ENCODE measurements at regions not wholly inside any gene's neighbourhood (a gene's known extent, or its start where the extent isn't known, plus 50 kb on each side); places are given as distances from the start of the nearest gene placed in this dataset.

GRCh38 chr13:104315606-104316005 is 1249.4 kb upstream of the SLC10A2 start:
- no peak for DNase-seq
- Histone ChIP-seq H3K27me3 (no peaks in the 10 kb centered on the region), H3K4me3 (no peak overlapping the region), H3K4me1 (replicated peaks in 1 of 2) (no peaks in the 10 kb centered on the region), H3K27ac (no peak overlapping the region), H3K9me3 (replicated peaks in 1 of 3) (no peaks in the 10 kb centered on the region), H3K36me3 (replicated peaks in 1 of 2) (no peaks in the 10 kb centered on the region)
- 72 to 85% (median 75%) methylated on average over 3 of the region's 3 CpGs for WGBS, 4 donors
- intact Hi-C loops (cut with DNase I): no loop called here
- TF ChIP-seq POLR2A (IDR thresholded peaks at IDR 0.05): no peak
- TF ChIP-seq, protein P1, sequence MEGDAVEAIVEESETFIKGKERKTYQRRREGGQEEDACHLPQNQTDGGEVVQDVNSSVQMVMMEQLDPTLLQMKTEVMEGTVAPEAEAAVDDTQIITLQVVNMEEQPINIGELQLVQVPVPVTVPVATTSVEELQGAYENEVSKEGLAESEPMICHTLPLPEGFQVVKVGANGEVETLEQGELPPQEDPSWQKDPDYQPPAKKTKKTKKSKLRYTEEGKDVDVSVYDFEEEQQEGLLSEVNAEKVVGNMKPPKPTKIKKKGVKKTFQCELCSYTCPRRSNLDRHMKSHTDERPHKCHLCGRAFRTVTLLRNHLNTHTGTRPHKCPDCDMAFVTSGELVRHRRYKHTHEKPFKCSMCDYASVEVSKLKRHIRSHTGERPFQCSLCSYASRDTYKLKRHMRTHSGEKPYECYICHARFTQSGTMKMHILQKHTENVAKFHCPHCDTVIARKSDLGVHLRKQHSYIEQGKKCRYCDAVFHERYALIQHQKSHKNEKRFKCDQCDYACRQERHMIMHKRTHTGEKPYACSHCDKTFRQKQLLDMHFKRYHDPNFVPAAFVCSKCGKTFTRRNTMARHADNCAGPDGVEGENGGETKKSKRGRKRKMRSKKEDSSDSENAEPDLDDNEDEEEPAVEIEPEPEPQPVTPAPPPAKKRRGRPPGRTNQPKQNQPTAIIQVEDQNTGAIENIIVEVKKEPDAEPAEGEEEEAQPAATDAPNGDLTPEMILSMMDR (IDR thresholded peaks at IDR 0.05): no peak

DNA sequence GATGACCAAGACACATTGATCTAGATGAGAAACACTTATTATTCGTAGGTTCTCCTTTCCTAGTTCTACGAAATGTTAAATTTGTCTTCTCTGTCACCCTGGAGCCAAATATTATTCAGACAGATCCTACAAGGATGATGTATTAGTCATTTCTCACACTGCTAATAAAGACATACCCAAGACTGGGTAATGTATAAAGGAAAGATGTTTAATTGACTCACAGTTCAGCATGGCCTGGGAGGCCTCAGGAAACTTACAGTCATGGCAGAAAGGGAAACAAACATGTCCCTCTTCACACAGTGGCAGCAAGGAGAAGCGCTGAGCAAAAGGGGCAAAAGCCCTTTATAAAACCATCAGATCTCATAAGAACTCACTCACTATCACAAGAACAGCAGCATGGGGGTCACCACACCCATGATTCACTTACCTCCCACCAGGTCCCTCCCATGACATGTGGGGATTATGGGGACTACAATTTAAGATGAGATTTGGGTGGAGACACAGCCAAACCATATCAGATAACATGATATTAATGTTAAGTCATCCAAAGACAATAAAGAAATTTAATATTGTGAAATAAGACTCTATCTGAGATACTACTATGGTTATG is 1248.8 kb upstream of the SLC10A2 start:
- no peaks in the 10 kb centered on the region for H3K4me1 ChIP-seq (replicated peaks in 1 of 2)
- H3K27ac ChIP-seq: no peak overlapping the region
- no peak overlapping the region for H3K4me3 ChIP-seq
- H3K27me3 ChIP-seq: no peaks in the 10 kb centered on the region
- 83 to 88% (median 86%) methylated on average over 3 of the region's 3 CpGs for WGBS, 4 donors
- TF ChIP-seq, protein P1 (IDR thresholded peaks at IDR 0.05): no peak
- no peaks in the 10 kb centered on the region for H3K36me3 ChIP-seq (replicated peaks in 1 of 2)
- H3K9me3 ChIP-seq (replicated peaks in 1 of 3): no peaks in the 10 kb centered on the region
- intact Hi-C loops (cut with DNase I): no loop called here
- no peak for DNase-seq

DNA sequence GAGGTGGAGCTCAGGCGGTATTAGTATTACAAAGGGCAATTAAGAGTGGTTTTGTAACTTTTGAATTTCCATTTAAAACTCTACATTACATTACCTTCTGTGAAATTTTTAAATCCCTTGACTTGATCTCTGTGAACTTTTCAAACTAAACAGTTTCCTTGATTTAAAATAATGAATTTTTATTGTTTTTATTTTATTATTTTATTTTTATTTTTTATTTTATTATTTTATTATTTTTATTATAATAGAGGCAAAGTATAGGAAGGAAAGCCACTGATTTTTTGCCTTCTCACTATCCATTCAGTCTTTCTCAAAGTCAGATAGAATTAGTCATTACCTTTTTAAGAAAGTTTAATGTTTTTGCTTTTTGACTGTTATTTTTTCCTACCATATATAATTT is 1248.1 kb upstream of the SLC10A2 start:
- no peak for TF ChIP-seq POLR2A (IDR thresholded peaks at IDR 0.05)
- TF ChIP-seq, protein P1 (IDR thresholded peaks at IDR 0.05): no peak
- Histone ChIP-seq H3K4me1 (replicated peaks in 1 of 2) (no peaks in the 10 kb centered on the region), H3K9me3 (replicated peaks in 1 of 3) (no peaks in the 10 kb centered on the region), H3K4me3 (no peak overlapping the region), H3K36me3 (replicated peaks in 1 of 2) (no peaks in the 10 kb centered on the region), H3K27ac (no peak overlapping the region), H3K27me3 (no peaks in the 10 kb centered on the region)
- intact Hi-C loops (cut with DNase I): no loop called here
- DNase-seq: no peak
- WGBS, 4 donors: 83 to 93% (median 84%) methylated on average over 1 of the region's 1 CpG

DNA sequence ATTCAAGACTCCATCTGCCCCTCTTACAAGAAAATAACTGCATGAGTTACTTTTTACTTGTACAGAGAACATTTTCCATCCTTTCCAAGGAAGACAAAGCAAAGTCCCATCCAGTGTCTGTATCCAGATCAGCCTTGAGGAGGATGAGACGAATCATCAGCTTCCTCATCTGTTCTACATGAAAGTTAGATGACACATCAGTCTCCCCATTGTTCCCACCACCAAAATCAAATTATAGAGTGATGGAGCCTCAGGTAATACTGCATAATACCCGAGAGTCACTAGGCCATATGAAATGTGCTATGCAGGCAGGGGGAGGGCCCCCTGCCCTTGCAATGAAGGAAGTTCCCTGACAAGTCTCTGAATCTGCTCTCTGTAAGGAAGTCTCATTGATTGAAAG is 1244.6 kb upstream of the SLC10A2 start:
- H3K9me3 ChIP-seq (replicated peaks in 1 of 3): no peaks in the 10 kb centered on the region
- intact Hi-C loops (cut with DNase I): no loop called here
- no peak overlapping the region for H3K4me3 ChIP-seq
- TF ChIP-seq, protein P1 (IDR thresholded peaks at IDR 0.05): no peak
- TF ChIP-seq POLR2A (IDR thresholded peaks at IDR 0.05): no peak
- no peaks in the 10 kb centered on the region for H3K36me3 ChIP-seq (replicated peaks in 1 of 2)
- no peak for DNase-seq
- no peaks in the 10 kb centered on the region for H3K27me3 ChIP-seq
- H3K4me1 ChIP-seq (replicated peaks in 1 of 2): no peaks in the 10 kb centered on the region
- H3K27ac ChIP-seq: no peak overlapping the region
- 33 to 70% (median 64%) methylated on average over 2 of the region's 2 CpGs for WGBS, 4 donors
